ENCODE measurements at regions not wholly inside any gene's neighbourhood (a gene's known extent, or its start where the extent isn't known, plus 50 kb on each side); places are given as distances from the start of the nearest gene placed in this dataset.

- Histone ChIP-seq H3K9me3 (no peaks in the 10 kb centered on the region), H3K4me3 (ENCODE audit: low read depth in 1 of 2, low read length in 1 of 2) (no peak overlapping the region), H3K4me1 (ENCODE audit: control insufficient read depth in 1 of 2, insufficient read depth in 1 of 2, low read depth in 1 of 2, low read length in 1 of 2) (no peaks in the 10 kb centered on the region), H3K27ac (no peak overlapping the region), H3K36me3 (no peaks in the 10 kb centered on the region), H3K27me3 (no peaks in the 10 kb centered on the region)
- no peak for TF ChIP-seq CTCF (IDR thresholded peaks at IDR 0.05)
Observed at GRCh38 chr10:129294944-129295343, 172.1 kb upstream of the MGMT start.

- H3K27me3 ChIP-seq: no peaks in the 10 kb centered on the region
- no peak overlapping the region for H3K4me3 ChIP-seq (ENCODE audit: low read depth in 1 of 2, low read length in 1 of 2)
- TF ChIP-seq CTCF (IDR thresholded peaks at IDR 0.05): no peak
- no peaks in the 10 kb centered on the region for H3K36me3 ChIP-seq
- no peak overlapping the region for H3K27ac ChIP-seq
- no peaks in the 10 kb centered on the region for H3K9me3 ChIP-seq
- no peaks in the 10 kb centered on the region for H3K4me1 ChIP-seq (ENCODE audit: control insufficient read depth in 1 of 2, insufficient read depth in 1 of 2, low read depth in 1 of 2, low read length in 1 of 2)
Observed at GRCh38 chr10:129305046-129305445, 162.0 kb upstream of the MGMT start.

GRCh38 chr10:129307141-129307540, 159.9 kb upstream of the MGMT start:
- H3K4me3 ChIP-seq (ENCODE audit: low read depth in 1 of 2, low read length in 1 of 2): no peak overlapping the region

GRCh38 chr10:129308953-129309564, 158.0 kb upstream of the MGMT start:
- H3K27ac ChIP-seq: no peak overlapping the region
- TF ChIP-seq CTCF (IDR thresholded peaks at IDR 0.05): no peak
- H3K4me3 ChIP-seq (ENCODE audit: low read depth in 1 of 2, low read length in 1 of 2): no peak overlapping the region
- no peaks in the 10 kb centered on the region for H3K9me3 ChIP-seq
- H3K36me3 ChIP-seq: no peaks in the 10 kb centered on the region
- H3K4me1 ChIP-seq (ENCODE audit: control insufficient read depth in 1 of 2, insufficient read depth in 1 of 2, low read depth in 1 of 2, low read length in 1 of 2): no peaks in the 10 kb centered on the region
- H3K27me3 ChIP-seq: no peaks in the 10 kb centered on the region

More at GRCh38 chr10:129307141-129307540, 159.9 kb upstream of the MGMT start:
- Histone ChIP-seq H3K4me1 (ENCODE audit: control insufficient read depth in 1 of 2, insufficient read depth in 1 of 2, low read depth in 1 of 2, low read length in 1 of 2) (no peaks in the 10 kb centered on the region), H3K27ac (no peak overlapping the region), H3K27me3 (no peaks in the 10 kb centered on the region), H3K9me3 (no peaks in the 10 kb centered on the region), H3K36me3 (no peaks in the 10 kb centered on the region)
- TF ChIP-seq CTCF (IDR thresholded peaks at IDR 0.05): no peak

- Histone ChIP-seq H3K9me3 (no peaks in the 10 kb centered on the region), H3K4me3 (ENCODE audit: low read depth in 1 of 2, low read length in 1 of 2) (no peak overlapping the region), H3K27me3 (no peaks in the 10 kb centered on the region), H3K4me1 (ENCODE audit: control insufficient read depth in 1 of 2, insufficient read depth in 1 of 2, low read depth in 1 of 2, low read length in 1 of 2) (no peaks in the 10 kb centered on the region), H3K27ac (no peak overlapping the region), H3K36me3 (no peaks in the 10 kb centered on the region)
- TF ChIP-seq CTCF (IDR thresholded peaks at IDR 0.05): no peak
Observed at GRCh38 chr10:129309565-129309964, 157.5 kb upstream of the MGMT start.
